ENCODE measurements at regions not wholly inside any gene's neighbourhood (a gene's known extent, or its start where the extent isn't known, plus 50 kb on each side); places are given as distances from the start of the nearest gene placed in this dataset.

GRCh38 chr2:34724107-34724506 lies 1125.0 kb upstream of the FAM98A start:
- no peak overlapping the region for H3K56ac ChIP-seq (replicated peaks; ENCODE audit: insufficient read length, low read depth, low read length)
- no peak overlapping the region for H3K14ac ChIP-seq (ENCODE audit: insufficient read length)
- H2AFZ ChIP-seq (ENCODE audit: low read length), result no peak overlapping the region
- H3K9ac ChIP-seq (replicated peaks in 1 of 4; ENCODE audit: extremely low read depth in 1 of 4, low read depth in 3 of 4, low read length in 3 of 4), result no peak overlapping the region
- FAIRE-seq (no peak), DNase-seq (ENCODE audit: low read depth in 1 of 2, low spot score in 2 of 2) (no peak)
- H3K79me1 ChIP-seq (ENCODE audit: low read depth, low read length), result no peaks in the 10 kb centered on the region
- H3K18ac ChIP-seq (ENCODE audit: extremely low read depth, low read length), result no peak overlapping the region
- H2BK5ac ChIP-seq (ENCODE audit: low read depth, low read length), result no peak overlapping the region
- no peaks in the 10 kb centered on the region for H4K20me1 ChIP-seq (replicated peaks in 1 of 2; ENCODE audit: control insufficient read depth in 1 of 2, insufficient read depth in 2 of 2, low read length in 2 of 2)
- no peak overlapping the region for H3K23ac ChIP-seq (ENCODE audit: insufficient read length)
- H2BK12ac ChIP-seq (ENCODE audit: low read depth, low read length), result no peak overlapping the region
- no peak overlapping the region for H4K5ac ChIP-seq (ENCODE audit: insufficient read length, low read depth, low read length)
- no peak overlapping the region for H2BK15ac ChIP-seq (ENCODE audit: low read length)
- CTCF ChIA-PET (ENCODE audit: partially characterized antibody), result interaction anchor here (1.2 kb wide), 1 partner anchor 21 kb away, joined by 3 read pairs; no protein-coding TSS in a partner anchor
- no peaks in the 10 kb centered on the region for H3K23me2 ChIP-seq (ENCODE audit: low read depth, low read length)
- no peaks in the 10 kb centered on the region for H3K27me3 ChIP-seq (replicated peaks in 1 of 4; ENCODE audit: control insufficient read depth in 3 of 4, extremely low read depth in 1 of 4, insufficient read depth in 3 of 4, low read length in 3 of 4)
- no peak overlapping the region for H2BK120ac ChIP-seq (replicated peaks; ENCODE audit: low read depth, low read length)
- H3K4me2 ChIP-seq (ENCODE audit: insufficient read depth in 1 of 2, low read depth in 2 of 2, low read length in 2 of 2), result no peak overlapping the region
- no peak overlapping the region for H2AK5ac ChIP-seq (ENCODE audit: low read depth, low read length)
- no peak overlapping the region for H2BK20ac ChIP-seq (ENCODE audit: low read length)
- POLR2A ChIA-PET (ENCODE audit: partially characterized antibody), result no interaction called here
- WGBS, 2 experiments (ENCODE audit: extremely low coverage in 1 of 2, insufficient coverage in 1 of 2, insufficient read length in 1 of 2, insufficient replicate concordance in 2 of 2, low coverage in 1 of 2, low lambda C conversion rate in 2 of 2, missing lambda C conversion rate in 1 of 2), result 92% methylated on average over 3 of the region's 3 CpGs; no CpG with 5 or more reads in 1 of the 2 experiments
- H3K79me2 ChIP-seq (ENCODE audit: control insufficient read depth in 1 of 2, insufficient read depth in 2 of 2, low read length in 2 of 2), result no peaks in the 10 kb centered on the region
- H3K36me3 ChIP-seq (ENCODE audit: control insufficient read depth in 2 of 4, insufficient read depth in 4 of 4, low read length in 3 of 4), result no peaks in the 10 kb centered on the region
- no peak overlapping the region for H3K4me3 ChIP-seq (ENCODE audit: extremely low read depth in 1 of 4, insufficient read depth in 2 of 4, low read depth in 3 of 4, low read length in 4 of 4)
- H3K4ac ChIP-seq (replicated peaks; ENCODE audit: insufficient read length, low read depth, low read length), result no peak overlapping the region
- H3K9me3 ChIP-seq (ENCODE audit: insufficient read depth in 2 of 2, low read depth in 1 of 2, low read length in 1 of 2), result no peaks in the 10 kb centered on the region
- H3K4me1 ChIP-seq (replicated peaks in 1 of 4; ENCODE audit: control insufficient read depth in 3 of 4, insufficient read depth in 4 of 4, low read length in 3 of 4), result no peaks in the 10 kb centered on the region
- no peak overlapping the region for H4K8ac ChIP-seq (ENCODE audit: extremely low read depth, insufficient read depth, low read length)
- no peak overlapping the region for H4K91ac ChIP-seq (replicated peaks; ENCODE audit: insufficient read length, low read length)
- no peak overlapping the region for H3K27ac ChIP-seq (ENCODE audit: low read depth, low read length)
- TF ChIP-seq CBX5 (IDR thresholded peaks at IDR 0.05; ENCODE audit: low read depth, low read length) (no peak), SUZ12 (IDR thresholded peaks at IDR 0.05; ENCODE audit: low read length) (no peak), MAFK (IDR thresholded peaks at IDR 0.05; ENCODE audit: low read depth, low read length) (no peak), SIRT6 (IDR thresholded peaks at IDR 0.05; ENCODE audit: low read length) (no peak), CHD1 (IDR thresholded peaks at IDR 0.05; ENCODE audit: low read depth, low read length) (no peak)

Data from H1 (cell line).